ENCODE measurements at regions not wholly inside any gene's neighbourhood (a gene's known extent, or its start where the extent isn't known, plus 50 kb on each side); places are given as distances from the start of the nearest gene placed in this dataset.

GRCh38 chr4:103996637-103997036 is 276.9 kb upstream of the TACR3 start:
- Histone ChIP-seq H3K27ac (ENCODE audit: extremely low read depth, low read depth, low read length) (no peak overlapping the region), H3K36me3 (ENCODE audit: control insufficient read depth, insufficient read depth, low read length) (no peaks in the 10 kb centered on the region), H3K79me2 (ENCODE audit: control insufficient read depth, insufficient read depth, low read length) (no peaks in the 10 kb centered on the region), H3K4me3 (no peak overlapping the region), H3K9ac (ENCODE audit: insufficient read depth in 1 of 2, low read depth in 2 of 2, low read length in 2 of 2) (no peak overlapping the region), H3K27me3 (ENCODE audit: control insufficient read depth in 2 of 2, insufficient read depth in 2 of 2, low read length in 2 of 2) (no peaks in the 10 kb centered on the region), H3K4me2 (ENCODE audit: insufficient read depth, low read length) (no peak overlapping the region), H3K9me3 (replicated peaks; ENCODE audit: control insufficient read depth, insufficient read depth, low read depth, low read length) (no peaks in the 10 kb centered on the region), H3K4me1 (replicated peaks in 1 of 2; ENCODE audit: control insufficient read depth in 2 of 2, insufficient read depth in 2 of 2, low read length in 2 of 2) (no peaks in the 10 kb centered on the region), H4K20me1 (replicated peaks; ENCODE audit: control insufficient read depth, insufficient read depth, low read length) (no peaks in the 10 kb centered on the region), H3K9me1 (ENCODE audit: control insufficient read depth, insufficient read depth, low read length) (no peaks in the 10 kb centered on the region), H2AFZ (ENCODE audit: low read depth, low read length) (no peak overlapping the region)
- CTCF ChIA-PET (ENCODE audit: low intra/inter-chr PET ratio), result no interaction called here
- 5% methylated on average over 2 of the region's 2 CpGs for whole genome bisulfite sequencing (ENCODE audit: insufficient coverage, low coverage, missing lambda C conversion rate)
- in situ Hi-C loops (cut with MboI), result no loop called here
- no peak for TF ChIP-seq DNMT1 (IDR thresholded peaks at IDR 0.05)
- no peak for FAIRE-seq
- POLR2A ChIA-PET, result no interaction called here
- no peak for ATAC-seq
- intact Hi-C loops (cut with micrococcal nuclease), result no loop called here
- no peak for DNase-seq (ENCODE audit: extremely low read depth in 1 of 4, low spot score in 3 of 4)
- BruUV-seq (replicated peaks), result no TSS peak

GRCh38 chr4:103996064-103996463 is 276.3 kb upstream of the TACR3 start:
- Histone ChIP-seq H3K4me1 (replicated peaks in 1 of 2; ENCODE audit: control insufficient read depth in 2 of 2, insufficient read depth in 2 of 2, low read length in 2 of 2) (no peaks in the 10 kb centered on the region), H3K36me3 (ENCODE audit: control insufficient read depth, insufficient read depth, low read length) (no peaks in the 10 kb centered on the region), H4K20me1 (replicated peaks; ENCODE audit: control insufficient read depth, insufficient read depth, low read length) (no peaks in the 10 kb centered on the region), H3K27me3 (ENCODE audit: control insufficient read depth in 2 of 2, insufficient read depth in 2 of 2, low read length in 2 of 2) (no peaks in the 10 kb centered on the region), H3K9me3 (replicated peaks; ENCODE audit: control insufficient read depth, insufficient read depth, low read depth, low read length) (no peaks in the 10 kb centered on the region), H3K4me2 (ENCODE audit: insufficient read depth, low read length) (no peak overlapping the region), H3K79me2 (ENCODE audit: control insufficient read depth, insufficient read depth, low read length) (no peaks in the 10 kb centered on the region), H3K4me3 (no peak overlapping the region), H2AFZ (ENCODE audit: low read depth, low read length) (no peak overlapping the region), H3K27ac (ENCODE audit: extremely low read depth, low read depth, low read length) (no peak overlapping the region), H3K9me1 (ENCODE audit: control insufficient read depth, insufficient read depth, low read length) (no peaks in the 10 kb centered on the region), H3K9ac (ENCODE audit: insufficient read depth in 1 of 2, low read depth in 2 of 2, low read length in 2 of 2) (no peak overlapping the region)
- BruUV-seq (replicated peaks), result no TSS peak
- no peak for TF ChIP-seq HNRNPLL (IDR thresholded peaks at IDR 0.05; ENCODE audit: low read depth, low read length, poor library complexity, severe bottlenecking)
- no peak for TF ChIP-seq MAFG (tag; conservative IDR thresholded peaks at IDR 0.05)
- TF ChIP-seq ZHX1 (conservative IDR thresholded peaks at IDR 0.05; ENCODE audit: low read length), result no peak
- CTCF ChIA-PET (ENCODE audit: low intra/inter-chr PET ratio), result no interaction called here
- DNase-seq (ENCODE audit: extremely low read depth in 1 of 4, low spot score in 3 of 4) (no peak), FAIRE-seq (no peak), ATAC-seq (no peak)
- intact Hi-C loops (cut with micrococcal nuclease), result no loop called here
- in situ Hi-C loops (cut with MboI), result no loop called here
- 0% methylated on average over 2 of the region's 2 CpGs for WGBS (ENCODE audit: insufficient coverage, low coverage, missing lambda C conversion rate)
- POLR2A ChIA-PET, result no interaction called here
